Uterus (tissue), 3 donors: ENCODE measurements at regions not wholly inside any gene's neighbourhood (a gene's known extent, or its start where the extent isn't known, plus 50 kb on each side); places are given as distances from the start of the nearest gene placed in this dataset.

ENCODE experiments used
- DNase-seq, 2 donors: peaks; one replicate each; pipeline ENCODE4 v3.0.0-alpha.2; 2019 to 2020
- H3K27ac ChIP-seq, 2 donors: fragments of 200-600 bp; sonication (generic); 1 replicate in 1 of 2; 2 replicates in 1 of 2; pipeline ENCODE4 v1.5.1; 2016 to 2018
- H3K27me3 ChIP-seq, 2 donors: fragments of 200-600 bp; sonication (generic); one replicate each; pipeline ENCODE4 v1.5.1; 2018 to 2019; ENCODE audit warnings: control low read depth in 1 of 2
- H3K36me3 ChIP-seq, 2 donors: fragments of 200-600 bp; sonication (generic); one replicate each; pipeline ENCODE4 v1.5.1; 2019; ENCODE audit warnings: control low read depth in 1 of 2
- H3K4me1 ChIP-seq, 2 donors: fragments of 200-600 bp; sonication (generic); one replicate each; pipeline ENCODE4 v1.5.1; 2018 to 2019; ENCODE audit warnings: control low read depth in 1 of 2
- H3K4me3 ChIP-seq, 2 donors: fragments of 200-600 bp; sonication (generic); 1 replicate in 1 of 2; 2 replicates in 1 of 2; pipeline ENCODE4 v1.5.1; 2018 to 2019; ENCODE audit warnings: mild to moderate bottlenecking in 1 of 2
- H3K9me3 ChIP-seq, 2 donors: fragments of 200-600 bp; sonication (generic); one replicate each; pipeline ENCODE4 v1.5.1; 2019; ENCODE audit warnings: control low read depth in 1 of 2
- POLR2A ChIP-seq, 2 donors: fragments of 450-650 bp; IDR thresholded peaks; one replicate each; pipeline ENCODE4 v1.6.1; 2016; ENCODE audit warnings: antibody characterized with exemption in 2 of 2, mild to moderate bottlenecking in 1 of 2, moderate library complexity in 1 of 2
- intact Hi-C: fragments of 100-400 bp; cut with DNase I; formaldehyde crosslinking; loops from one replicate; pipeline ENCODE4 v1.15.1; 2023; ENCODE audit warnings: low total_unique reads
- TF ChIP-seq, protein P1 (sequence below), 4 experiments: fragments of 200-600 bp in 2 of 4; fragments of 450-650 bp in 2 of 4; sonication (generic) in 2 of 4; IDR thresholded peaks; one replicate each; pipeline ENCODE4 v1.5.1; 2016 to 2019; ENCODE audit warnings: antibody characterized with exemption in 4 of 4, mild to moderate bottlenecking in 2 of 4, moderate library complexity in 1 of 4
- donor health status: DM: yes; HTN: yes; CAD: no.

DNA sequence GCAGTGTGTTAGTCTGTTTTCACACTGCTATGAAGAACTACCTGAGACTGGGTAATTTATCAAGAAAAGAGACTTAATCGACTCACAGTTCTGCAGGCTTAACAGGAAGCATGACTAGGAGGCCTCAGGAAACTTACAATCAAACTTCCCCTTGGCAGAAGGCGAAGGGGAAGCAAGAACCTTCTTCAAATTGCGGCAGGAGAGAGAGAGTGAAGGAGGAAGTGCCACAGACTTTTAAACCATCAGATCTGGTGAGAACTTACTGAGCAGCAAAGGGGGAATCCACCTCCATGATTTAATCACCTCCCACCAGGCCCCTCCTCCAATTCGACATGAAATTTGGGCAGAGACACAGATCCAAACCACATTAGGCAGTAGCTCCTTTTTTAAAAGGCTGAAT is 59.2 kb upstream of the LEF1 start:
- H3K4me1 ChIP-seq = no peaks in the 10 kb centered on the region
- H3K27ac ChIP-seq = no peak overlapping the region
- H3K9me3 ChIP-seq = no peaks in the 10 kb centered on the region
- H3K4me3 ChIP-seq = no peak overlapping the region
- no peak for DNase-seq
- H3K36me3 ChIP-seq = no peaks in the 10 kb centered on the region
- H3K27me3 ChIP-seq = no peaks in the 10 kb centered on the region
- TF ChIP-seq, protein P1, sequence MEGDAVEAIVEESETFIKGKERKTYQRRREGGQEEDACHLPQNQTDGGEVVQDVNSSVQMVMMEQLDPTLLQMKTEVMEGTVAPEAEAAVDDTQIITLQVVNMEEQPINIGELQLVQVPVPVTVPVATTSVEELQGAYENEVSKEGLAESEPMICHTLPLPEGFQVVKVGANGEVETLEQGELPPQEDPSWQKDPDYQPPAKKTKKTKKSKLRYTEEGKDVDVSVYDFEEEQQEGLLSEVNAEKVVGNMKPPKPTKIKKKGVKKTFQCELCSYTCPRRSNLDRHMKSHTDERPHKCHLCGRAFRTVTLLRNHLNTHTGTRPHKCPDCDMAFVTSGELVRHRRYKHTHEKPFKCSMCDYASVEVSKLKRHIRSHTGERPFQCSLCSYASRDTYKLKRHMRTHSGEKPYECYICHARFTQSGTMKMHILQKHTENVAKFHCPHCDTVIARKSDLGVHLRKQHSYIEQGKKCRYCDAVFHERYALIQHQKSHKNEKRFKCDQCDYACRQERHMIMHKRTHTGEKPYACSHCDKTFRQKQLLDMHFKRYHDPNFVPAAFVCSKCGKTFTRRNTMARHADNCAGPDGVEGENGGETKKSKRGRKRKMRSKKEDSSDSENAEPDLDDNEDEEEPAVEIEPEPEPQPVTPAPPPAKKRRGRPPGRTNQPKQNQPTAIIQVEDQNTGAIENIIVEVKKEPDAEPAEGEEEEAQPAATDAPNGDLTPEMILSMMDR (IDR thresholded peaks at IDR 0.05) = no peak
- no peak for TF ChIP-seq POLR2A (IDR thresholded peaks at IDR 0.05)
- intact Hi-C loops = no loop called here

DNA sequence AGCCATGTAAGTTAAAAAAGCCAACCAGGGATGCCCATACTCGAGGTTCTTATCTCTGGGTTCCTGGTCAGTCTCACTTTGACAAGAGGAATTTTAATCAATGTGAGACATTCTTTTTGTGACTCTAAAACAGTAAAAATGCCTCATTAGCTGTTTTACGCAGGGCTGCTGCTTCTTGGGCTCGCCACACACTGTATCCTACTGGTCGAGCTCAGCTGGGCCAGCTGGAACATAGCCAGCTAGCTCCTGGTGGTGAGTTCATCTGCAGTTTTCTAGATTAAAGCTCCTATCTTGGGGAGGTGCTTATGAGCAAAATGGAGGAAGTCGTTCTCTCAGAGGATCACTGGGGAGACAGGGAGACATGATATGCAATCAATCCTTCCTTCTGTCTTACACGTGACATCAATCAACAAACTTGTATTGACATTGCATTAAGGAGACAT is 55.9 kb upstream of the LEF1 start:
- Histone ChIP-seq H3K4me3 (no peak overlapping the region), H3K4me1 (no peaks in the 10 kb centered on the region), H3K9me3 (no peaks in the 10 kb centered on the region), H3K27me3 (no peaks in the 10 kb centered on the region), H3K36me3 (no peaks in the 10 kb centered on the region), H3K27ac (no peak overlapping the region)
- DNase-seq = no peak
- TF ChIP-seq POLR2A (IDR thresholded peaks at IDR 0.05) = no peak
- TF ChIP-seq, protein P1 (IDR thresholded peaks at IDR 0.05) = no peak
- intact Hi-C loops = no loop called here

DNA sequence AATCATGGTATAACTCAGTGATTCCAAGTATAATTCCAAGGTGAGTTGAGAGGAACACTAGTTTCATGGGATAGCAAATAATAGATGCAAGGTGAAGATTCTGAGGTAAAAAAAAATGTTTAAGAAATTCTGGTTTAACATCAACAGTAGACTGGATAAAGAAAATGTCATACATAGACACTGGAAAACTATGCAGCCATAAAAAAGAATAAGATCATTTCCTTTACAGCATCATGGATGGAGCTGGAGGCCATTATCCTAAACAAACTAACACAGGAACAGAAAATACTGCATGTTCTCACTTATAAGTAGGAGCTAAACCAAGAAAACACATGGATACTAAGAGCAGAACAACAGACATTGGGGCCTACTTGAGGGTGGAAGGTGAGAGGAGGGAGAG is 54.6 kb upstream of the LEF1 start:
- no peak overlapping the region for H3K27ac ChIP-seq
- H3K27me3 ChIP-seq = no peaks in the 10 kb centered on the region
- no peaks in the 10 kb centered on the region for H3K36me3 ChIP-seq
- intact Hi-C loops = no loop called here
- no peak for DNase-seq
- no peaks in the 10 kb centered on the region for H3K4me1 ChIP-seq
- H3K4me3 ChIP-seq = no peak overlapping the region
- TF ChIP-seq, protein P1 (IDR thresholded peaks at IDR 0.05) = no peak
- TF ChIP-seq POLR2A (IDR thresholded peaks at IDR 0.05) = no peak
- H3K9me3 ChIP-seq = no peaks in the 10 kb centered on the region

- Histone ChIP-seq H3K27ac (no peak overlapping the region), H3K27me3 (no peaks in the 10 kb centered on the region), H3K4me3 (no peak overlapping the region), H3K9me3 (no peaks in the 10 kb centered on the region), H3K36me3 (no peaks in the 10 kb centered on the region), H3K4me1 (no peaks in the 10 kb centered on the region)
- intact Hi-C loops = no loop called here
- TF ChIP-seq, protein P1 (IDR thresholded peaks at IDR 0.05) = no peak
- no peak for TF ChIP-seq POLR2A (IDR thresholded peaks at IDR 0.05)
- DNase-seq = no peak
These were observed 51.3 kb upstream of the LEF1 start for GRCh38 chr4:108219998-108220397.
